Right lobe of liver (tissue), 4 donors: ENCODE measurements at regions not wholly inside any gene's neighbourhood (a gene's known extent, or its start where the extent isn't known, plus 50 kb on each side); places are given as distances from the start of the nearest gene placed in this dataset.

ENCODE experiments used
- POLR2A ChIP-seq: fragments of 450-650 bp; IDR thresholded peaks from one replicate; pipeline ENCODE4 v1.6.1; 2017; ENCODE audit warnings: antibody characterized with exemption, mild to moderate bottlenecking
- TF ChIP-seq, protein P1 (sequence below), 4 donors: fragments of 200-600 bp in 3 of 4; fragments of 450-650 bp in 1 of 4; IDR thresholded peaks; one replicate each; pipeline versions ENCODE4 v1.5.1 to v1.8.0; 2016 to 2022; ENCODE audit warnings: antibody characterized with exemption in 4 of 4, mild to moderate bottlenecking in 2 of 4
- donor health status: DM: no; HTN: no; CAD: no.
- donor health status: DM: no; HTN: no; CAD: no.
- donor health status: DM: no; HTN: yes; CAD: no.

DNA sequence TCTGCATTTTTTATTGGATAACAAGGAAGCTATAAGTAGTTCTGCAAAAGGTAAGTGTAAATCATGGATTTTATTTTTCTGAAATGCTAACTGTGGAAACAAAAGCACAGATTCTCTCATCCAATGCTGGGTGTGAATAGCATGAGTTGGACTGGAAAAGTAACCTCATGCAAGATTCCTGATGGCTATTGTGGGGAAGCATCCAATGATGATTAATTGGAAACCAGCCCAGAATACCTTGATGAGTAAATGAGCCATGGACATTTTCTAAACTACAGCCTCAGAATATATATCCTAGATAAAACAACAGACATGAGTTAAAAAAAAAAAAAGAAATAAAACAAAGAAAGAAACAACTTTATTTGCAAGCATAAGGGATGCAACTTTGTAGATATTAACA is 934.6 kb downstream of the CCSER2 start:
- TF ChIP-seq, protein P1, sequence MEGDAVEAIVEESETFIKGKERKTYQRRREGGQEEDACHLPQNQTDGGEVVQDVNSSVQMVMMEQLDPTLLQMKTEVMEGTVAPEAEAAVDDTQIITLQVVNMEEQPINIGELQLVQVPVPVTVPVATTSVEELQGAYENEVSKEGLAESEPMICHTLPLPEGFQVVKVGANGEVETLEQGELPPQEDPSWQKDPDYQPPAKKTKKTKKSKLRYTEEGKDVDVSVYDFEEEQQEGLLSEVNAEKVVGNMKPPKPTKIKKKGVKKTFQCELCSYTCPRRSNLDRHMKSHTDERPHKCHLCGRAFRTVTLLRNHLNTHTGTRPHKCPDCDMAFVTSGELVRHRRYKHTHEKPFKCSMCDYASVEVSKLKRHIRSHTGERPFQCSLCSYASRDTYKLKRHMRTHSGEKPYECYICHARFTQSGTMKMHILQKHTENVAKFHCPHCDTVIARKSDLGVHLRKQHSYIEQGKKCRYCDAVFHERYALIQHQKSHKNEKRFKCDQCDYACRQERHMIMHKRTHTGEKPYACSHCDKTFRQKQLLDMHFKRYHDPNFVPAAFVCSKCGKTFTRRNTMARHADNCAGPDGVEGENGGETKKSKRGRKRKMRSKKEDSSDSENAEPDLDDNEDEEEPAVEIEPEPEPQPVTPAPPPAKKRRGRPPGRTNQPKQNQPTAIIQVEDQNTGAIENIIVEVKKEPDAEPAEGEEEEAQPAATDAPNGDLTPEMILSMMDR (IDR thresholded peaks at IDR 0.05) = no peak
- TF ChIP-seq POLR2A = no peak
